GM21737 (cell line): ENCODE measurements at regions not wholly inside any gene's neighbourhood (a gene's known extent, or its start where the extent isn't known, plus 50 kb on each side); places are given as distances from the start of the nearest gene placed in this dataset.

Experiments
- ATAC-seq: cut with Tn5 transposase; IDR thresholded peaks from one replicate; pipeline ENCODE4 v1.9.1; 2021; ENCODE audit warnings: mild to moderate bottlenecking, moderate library complexity; ENCODE audit not compliant: unreplicated experiment

- no peak for ATAC-seq
Measured at GRCh38 chr1:106969731-106970130, 86.7 kb upstream of the PRMT6 start.

- ATAC-seq = no peak
Measured at GRCh38 chr1:106972074-106972473, 84.4 kb upstream of the PRMT6 start.

GRCh38 chr1:106975944-106976343, 80.5 kb upstream of the PRMT6 start:
- no peak for ATAC-seq

- no peak for ATAC-seq
Measured at GRCh38 chr1:106978477-106979322, 77.8 kb upstream of the PRMT6 start.

GRCh38 chr1:106979371-106979770, 77.1 kb upstream of the PRMT6 start:
- ATAC-seq = no peak

- no peak for ATAC-seq
Measured at GRCh38 chr1:106980121-106980520, 76.4 kb upstream of the PRMT6 start.

- ATAC-seq = no peak
Measured at GRCh38 chr1:106984801-106985200, 71.7 kb upstream of the PRMT6 start.

GRCh38 chr1:106986603-106987002, 69.9 kb upstream of the PRMT6 start:
- ATAC-seq = no peak

GRCh38 chr1:106995970-106996369, 60.5 kb upstream of the PRMT6 start:
- ATAC-seq = peak; percentile 96

- no peak for ATAC-seq
Measured at GRCh38 chr1:106998431-106999002, 58.0 kb upstream of the PRMT6 start.

GRCh38 chr1:107000902-107001301, 55.6 kb upstream of the PRMT6 start:
- no peak for ATAC-seq

GRCh38 chr1:107003972-107004371, 52.5 kb upstream of the PRMT6 start:
- no peak for ATAC-seq

- ATAC-seq = no peak
Measured at GRCh38 chr1:107004421-107004820, 52.1 kb upstream of the PRMT6 start.
